ENCODE measurements at regions not wholly inside any gene's neighbourhood (a gene's known extent, or its start where the extent isn't known, plus 50 kb on each side); places are given as distances from the start of the nearest gene placed in this dataset.

GRCh38 chr12:5343711-5344110, 88.2 kb upstream of the NTF3 start:
- Histone ChIP-seq H3K27ac (ENCODE audit: low read depth, low read length, severe bottlenecking) (no peak overlapping the region), H3K4me1 (ENCODE audit: control insufficient read depth, insufficient read depth, low read length, poor library complexity, severe bottlenecking) (no peaks in the 10 kb centered on the region), H3K9me3 (ENCODE audit: control insufficient read depth, low read length) (no peaks in the 10 kb centered on the region), H3K4me3 (ENCODE audit: extremely low read depth, insufficient read depth, low read length, poor library complexity, severe bottlenecking) (no peak overlapping the region), H3K36me3 (ENCODE audit: control insufficient read depth, insufficient read depth, low read length) (no peaks in the 10 kb centered on the region)
- WGBS, 2 experiments (ENCODE audit: insufficient coverage in 2 of 2) = 86 to 100% methylated on average over 3 of the region's 3 CpGs

GRCh38 chr12:5344131-5344530, 87.8 kb upstream of the NTF3 start:
- H3K4me1 ChIP-seq (ENCODE audit: control insufficient read depth, insufficient read depth, low read length, poor library complexity, severe bottlenecking) = no peaks in the 10 kb centered on the region
- H3K4me3 ChIP-seq (ENCODE audit: extremely low read depth, insufficient read depth, low read length, poor library complexity, severe bottlenecking) = no peak overlapping the region
- 82% methylated on average over 2 of the region's 4 CpGs; no CpG with 5 or more reads in 1 of the 2 experiments for WGBS, 2 experiments (ENCODE audit: insufficient coverage in 2 of 2)
- H3K36me3 ChIP-seq (ENCODE audit: control insufficient read depth, insufficient read depth, low read length) = no peaks in the 10 kb centered on the region
- no peak overlapping the region for H3K27ac ChIP-seq (ENCODE audit: low read depth, low read length, severe bottlenecking)
- H3K9me3 ChIP-seq (ENCODE audit: control insufficient read depth, low read length) = no peaks in the 10 kb centered on the region

- Histone ChIP-seq H3K27ac (ENCODE audit: low read depth, low read length, severe bottlenecking) (no peak overlapping the region), H3K36me3 (ENCODE audit: control insufficient read depth, insufficient read depth, low read length) (no peaks in the 10 kb centered on the region), H3K4me1 (ENCODE audit: control insufficient read depth, insufficient read depth, low read length, poor library complexity, severe bottlenecking) (no peaks in the 10 kb centered on the region), H3K4me3 (ENCODE audit: extremely low read depth, insufficient read depth, low read length, poor library complexity, severe bottlenecking) (no peak overlapping the region), H3K9me3 (ENCODE audit: control insufficient read depth, low read length) (no peaks in the 10 kb centered on the region)
Observed at GRCh38 chr12:5345534-5345933, 86.4 kb upstream of the NTF3 start.

- H3K36me3 ChIP-seq (ENCODE audit: control insufficient read depth, insufficient read depth, low read length) = no peaks in the 10 kb centered on the region
- no peak overlapping the region for H3K27ac ChIP-seq (ENCODE audit: low read depth, low read length, severe bottlenecking)
- 64% methylated on average over 3 of the region's 3 CpGs; no CpG with 5 or more reads in 1 of the 2 experiments for WGBS, 2 experiments (ENCODE audit: insufficient coverage in 2 of 2)
- H3K4me3 ChIP-seq (ENCODE audit: extremely low read depth, insufficient read depth, low read length, poor library complexity, severe bottlenecking) = no peak overlapping the region
- H3K4me1 ChIP-seq (ENCODE audit: control insufficient read depth, insufficient read depth, low read length, poor library complexity, severe bottlenecking) = no peaks in the 10 kb centered on the region
- H3K9me3 ChIP-seq (ENCODE audit: control insufficient read depth, low read length) = peaks cover 2% of the 10 kb centered on the region
Observed at GRCh38 chr12:5348057-5348456, 83.9 kb upstream of the NTF3 start.

GRCh38 chr12:5348491-5348890, 83.4 kb upstream of the NTF3 start:
- Histone ChIP-seq H3K27ac (ENCODE audit: low read depth, low read length, severe bottlenecking) (no peak overlapping the region), H3K4me1 (ENCODE audit: control insufficient read depth, insufficient read depth, low read length, poor library complexity, severe bottlenecking) (no peaks in the 10 kb centered on the region), H3K4me3 (ENCODE audit: extremely low read depth, insufficient read depth, low read length, poor library complexity, severe bottlenecking) (no peak overlapping the region), H3K9me3 (ENCODE audit: control insufficient read depth, low read length) (peaks cover 5% of the 10 kb centered on the region), H3K36me3 (ENCODE audit: control insufficient read depth, insufficient read depth, low read length) (no peaks in the 10 kb centered on the region)
- WGBS, 2 experiments (ENCODE audit: insufficient coverage in 2 of 2) = 81% methylated on average over 3 of the region's 4 CpGs; no CpG with 5 or more reads in 1 of the 2 experiments

- Histone ChIP-seq H3K4me3 (ENCODE audit: extremely low read depth, insufficient read depth, low read length, poor library complexity, severe bottlenecking) (no peak overlapping the region), H3K4me1 (ENCODE audit: control insufficient read depth, insufficient read depth, low read length, poor library complexity, severe bottlenecking) (no peaks in the 10 kb centered on the region), H3K36me3 (ENCODE audit: control insufficient read depth, insufficient read depth, low read length) (no peaks in the 10 kb centered on the region), H3K27ac (ENCODE audit: low read depth, low read length, severe bottlenecking) (no peak overlapping the region), H3K9me3 (ENCODE audit: control insufficient read depth, low read length) (no peaks in the 10 kb centered on the region)
- 81 to 88% methylated on average over 4 to 5 of the region's 5 CpGs for WGBS, 2 experiments (ENCODE audit: insufficient coverage in 2 of 2)
Observed at GRCh38 chr12:5364036-5364770, 67.7 kb upstream of the NTF3 start.

- H3K4me3 ChIP-seq (ENCODE audit: extremely low read depth, insufficient read depth, low read length, poor library complexity, severe bottlenecking) = no peak overlapping the region
- H3K9me3 ChIP-seq (ENCODE audit: control insufficient read depth, low read length) = no peaks in the 10 kb centered on the region
- H3K4me1 ChIP-seq (ENCODE audit: control insufficient read depth, insufficient read depth, low read length, poor library complexity, severe bottlenecking) = no peaks in the 10 kb centered on the region
- no peak overlapping the region for H3K27ac ChIP-seq (ENCODE audit: low read depth, low read length, severe bottlenecking)
- WGBS, 2 experiments (ENCODE audit: insufficient coverage in 2 of 2) = 80 to 97% methylated on average over 1 to 4 of the region's 6 CpGs
- H3K36me3 ChIP-seq (ENCODE audit: control insufficient read depth, insufficient read depth, low read length) = no peaks in the 10 kb centered on the region
Observed at GRCh38 chr12:5369298-5369697, 62.6 kb upstream of the NTF3 start.

- Histone ChIP-seq H3K4me3 (ENCODE audit: extremely low read depth, insufficient read depth, low read length, poor library complexity, severe bottlenecking) (no peak overlapping the region), H3K27ac (ENCODE audit: low read depth, low read length, severe bottlenecking) (no peak overlapping the region), H3K9me3 (ENCODE audit: control insufficient read depth, low read length) (no peaks in the 10 kb centered on the region), H3K4me1 (ENCODE audit: control insufficient read depth, insufficient read depth, low read length, poor library complexity, severe bottlenecking) (no peaks in the 10 kb centered on the region), H3K36me3 (ENCODE audit: control insufficient read depth, insufficient read depth, low read length) (no peaks in the 10 kb centered on the region)
- 69 to 90% methylated on average over 1 to 3 of the region's 3 CpGs for WGBS, 2 experiments (ENCODE audit: insufficient coverage in 2 of 2)
Observed at GRCh38 chr12:5371631-5372030, 60.3 kb upstream of the NTF3 start.

- H3K36me3 ChIP-seq (ENCODE audit: control insufficient read depth, insufficient read depth, low read length) = no peaks in the 10 kb centered on the region
- H3K9me3 ChIP-seq (ENCODE audit: control insufficient read depth, low read length) = no peaks in the 10 kb centered on the region
- H3K4me1 ChIP-seq (ENCODE audit: control insufficient read depth, insufficient read depth, low read length, poor library complexity, severe bottlenecking) = no peaks in the 10 kb centered on the region
- no peak overlapping the region for H3K27ac ChIP-seq (ENCODE audit: low read depth, low read length, severe bottlenecking)
- 80 to 83% methylated on average over 1 of the region's 1 CpG for WGBS, 2 experiments (ENCODE audit: insufficient coverage in 2 of 2)
- no peak overlapping the region for H3K4me3 ChIP-seq (ENCODE audit: extremely low read depth, insufficient read depth, low read length, poor library complexity, severe bottlenecking)
Observed at GRCh38 chr12:5374713-5375112, 57.2 kb upstream of the NTF3 start.

GRCh38 chr12:5375547-5376295, 56.2 kb upstream of the NTF3 start:
- WGBS, 2 experiments (ENCODE audit: insufficient coverage in 2 of 2) = 71 to 94% methylated on average over 3 to 4 of the region's 5 CpGs
- H3K4me1 ChIP-seq (ENCODE audit: control insufficient read depth, insufficient read depth, low read length, poor library complexity, severe bottlenecking) = no peaks in the 10 kb centered on the region
- H3K4me3 ChIP-seq (ENCODE audit: extremely low read depth, insufficient read depth, low read length, poor library complexity, severe bottlenecking) = no peak overlapping the region
- H3K36me3 ChIP-seq (ENCODE audit: control insufficient read depth, insufficient read depth, low read length) = no peaks in the 10 kb centered on the region
- no peak overlapping the region for H3K27ac ChIP-seq (ENCODE audit: low read depth, low read length, severe bottlenecking)
- no peaks in the 10 kb centered on the region for H3K9me3 ChIP-seq (ENCODE audit: control insufficient read depth, low read length)

Measured in mesodermal cell (in vitro differentiated cells).